GM21825 (cell line): ENCODE measurements at regions not wholly inside any gene's neighbourhood (a gene's known extent, or its start where the extent isn't known, plus 50 kb on each side); places are given as distances from the start of the nearest gene placed in this dataset.

Experiments
- ATAC-seq: cut with Tn5 transposase; IDR thresholded peaks from one replicate; pipeline ENCODE4 v1.9.1; 2021; ENCODE audit warnings: mild to moderate bottlenecking, moderate library complexity; ENCODE audit not compliant: unreplicated experiment

DNA sequence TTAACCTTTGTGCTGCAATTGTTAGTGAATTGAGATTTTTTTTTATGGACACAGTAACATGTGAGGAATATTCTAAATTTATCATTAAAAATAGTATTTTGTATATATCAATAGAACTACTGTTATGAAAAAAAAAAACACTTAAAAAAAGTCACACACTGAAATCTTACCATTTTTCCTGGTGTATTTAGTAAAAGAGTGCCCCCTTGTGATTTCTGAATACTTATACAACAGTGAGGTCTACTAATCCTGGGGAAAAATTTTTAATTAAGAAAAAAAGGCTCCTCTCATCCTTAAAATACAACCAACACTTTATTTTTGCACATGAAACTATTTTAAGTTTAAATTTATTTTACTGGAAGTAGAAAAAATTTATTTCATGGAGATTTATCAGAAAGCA lies 56.4 kb upstream of the SPOCK3 start:
- ATAC-seq = no peak

DNA sequence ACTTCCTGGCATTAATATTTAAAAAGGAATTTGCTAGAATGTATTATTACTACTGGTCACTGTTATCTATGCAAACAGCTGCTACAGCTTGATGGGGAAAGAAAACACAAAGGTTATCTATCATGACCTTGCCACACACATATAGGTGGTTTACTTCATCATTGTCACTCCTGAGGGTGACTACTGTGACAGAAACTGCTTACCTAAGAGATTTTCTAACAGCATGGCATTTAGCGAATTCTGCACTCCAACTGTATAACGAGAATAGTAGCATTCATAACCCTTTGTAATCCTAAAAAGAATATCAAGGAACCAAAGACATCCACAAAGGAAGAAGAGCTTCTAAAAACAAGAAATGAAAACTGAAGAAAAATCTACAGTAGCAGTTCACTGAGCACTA lies 74.6 kb upstream of the SPOCK3 start:
- no peak for ATAC-seq

DNA sequence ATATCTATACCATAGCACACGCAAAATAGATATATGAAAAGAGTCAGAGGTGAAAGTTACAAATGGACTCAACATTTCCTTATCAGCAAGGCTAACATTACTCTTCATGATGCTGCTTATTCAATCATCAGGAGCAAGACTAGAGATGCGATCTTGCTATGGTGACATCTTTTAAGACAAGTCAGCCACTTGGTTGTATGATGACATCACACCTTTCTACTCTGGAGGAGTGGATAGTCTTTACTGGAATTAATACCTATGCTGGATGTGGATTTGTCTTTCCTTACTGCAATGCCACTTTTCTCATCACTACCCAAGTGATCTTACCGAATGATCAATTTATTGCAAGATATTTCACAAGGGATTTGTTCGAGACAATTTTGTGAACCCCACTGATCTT lies 87.0 kb upstream of the SPOCK3 start:
- no peak for ATAC-seq

DNA sequence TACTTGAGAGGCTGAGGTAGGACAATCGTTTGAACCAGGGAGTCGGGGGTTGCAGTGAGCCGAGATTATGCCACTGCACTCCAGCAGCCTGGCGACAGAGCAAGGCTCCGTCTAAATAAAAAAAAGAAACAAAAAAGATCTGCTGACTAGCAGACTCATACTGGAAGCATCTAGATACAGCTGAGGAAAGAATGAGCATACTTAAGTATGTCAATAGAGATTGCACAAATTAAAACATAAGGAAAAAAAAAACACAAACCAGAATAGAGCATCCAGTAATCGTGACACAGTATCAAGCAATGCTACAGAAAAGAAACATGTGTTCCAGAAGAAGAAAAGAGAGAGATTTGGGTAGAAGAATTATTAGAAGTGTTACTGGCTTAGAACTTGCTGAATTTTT lies 105.5 kb upstream of the SPOCK3 start:
- no peak for ATAC-seq

DNA sequence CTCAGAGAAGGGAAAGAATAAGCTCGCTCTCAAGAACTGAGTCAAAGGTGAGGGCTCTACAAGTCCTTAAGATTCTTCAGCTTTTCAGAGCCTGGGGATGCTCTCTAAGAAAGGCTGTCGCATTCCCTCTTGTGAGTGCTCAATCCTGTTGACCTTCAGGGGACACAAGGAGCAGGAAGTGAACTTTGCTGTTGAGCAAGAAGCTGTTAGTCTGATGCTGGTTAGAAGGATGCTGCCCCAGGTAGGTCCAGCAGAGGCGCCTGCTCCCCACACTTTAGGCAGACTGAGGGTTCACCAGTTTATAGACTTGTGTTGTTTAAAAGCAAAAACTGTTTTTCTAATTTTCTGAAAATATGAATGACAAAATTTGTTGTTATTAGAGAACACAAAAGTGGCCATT lies 125.4 kb upstream of the SPOCK3 start:
- no peak for ATAC-seq

DNA sequence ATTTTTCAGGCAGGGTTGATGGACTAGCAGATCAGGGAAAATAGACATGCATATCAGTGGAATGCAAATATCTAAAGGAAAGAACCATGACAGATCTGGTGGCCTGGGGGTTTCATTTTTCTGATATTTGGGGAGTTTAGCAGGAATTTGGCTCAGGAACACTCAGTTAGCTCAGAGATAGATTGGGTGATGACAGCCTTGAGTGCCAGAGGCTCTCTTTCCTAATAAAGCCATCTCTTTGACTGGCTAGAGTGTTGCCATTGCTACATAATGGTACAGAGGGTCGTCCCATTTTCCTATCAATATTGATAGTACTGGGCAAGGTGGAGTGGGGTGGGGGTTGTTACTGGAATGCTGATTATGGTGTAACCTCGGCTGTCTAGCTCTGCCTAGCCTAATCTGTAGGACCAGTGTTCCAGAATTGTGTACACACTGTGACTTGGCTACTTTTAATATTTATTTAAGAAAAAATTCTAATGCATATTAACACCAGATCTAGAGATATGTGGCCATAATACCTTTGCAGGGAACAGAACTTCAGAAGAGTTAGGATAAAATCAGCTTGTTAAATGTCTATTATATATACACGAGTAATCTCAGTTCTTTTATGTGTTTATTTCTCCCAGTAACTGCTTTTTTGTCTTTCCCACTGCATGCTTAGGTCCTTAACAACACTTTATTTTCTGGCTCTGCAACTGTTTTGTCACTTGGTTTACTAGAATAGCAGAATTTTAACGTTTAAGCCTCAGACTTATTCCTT lies 145.0 kb upstream of the SPOCK3 start:
- ATAC-seq = no peak

DNA sequence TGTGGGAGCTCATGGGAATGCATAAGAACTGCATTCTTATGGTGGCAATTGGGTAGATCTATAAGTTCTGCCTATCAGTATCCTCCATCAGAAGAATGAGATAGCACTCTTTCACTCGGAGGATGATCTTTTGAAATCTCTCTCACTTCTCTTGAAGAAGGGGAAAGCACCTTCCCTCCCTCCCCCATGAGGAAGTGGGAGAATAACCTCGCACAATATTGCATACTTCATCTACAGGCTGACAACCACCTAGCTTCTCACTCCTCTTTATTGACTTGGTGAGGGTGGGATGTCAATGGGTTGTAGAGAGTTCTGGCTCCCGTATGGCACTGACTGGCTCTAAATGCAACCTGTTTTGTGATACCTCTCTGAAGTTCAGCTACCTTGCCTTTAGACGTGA lies 146.7 kb upstream of the SPOCK3 start:
- no peak for ATAC-seq

DNA sequence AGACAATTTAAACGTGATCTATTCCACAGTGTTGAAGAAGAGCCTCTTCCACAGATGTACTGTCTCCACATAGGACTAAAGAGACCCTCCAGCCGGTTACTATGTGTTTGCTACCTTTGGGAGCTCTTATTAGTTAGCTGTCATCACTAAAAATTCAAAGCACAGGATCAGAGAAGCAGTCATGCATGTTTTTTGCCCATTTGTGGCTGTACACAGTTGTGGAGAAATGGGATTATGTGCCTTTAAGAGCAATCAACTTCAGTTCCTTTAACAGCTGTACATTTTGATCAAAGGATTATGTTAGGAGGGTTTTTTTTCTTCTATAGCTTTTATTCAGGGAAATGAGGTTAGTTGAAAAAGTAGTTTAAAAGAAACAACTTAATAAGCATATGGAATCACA lies 149.0 kb upstream of the SPOCK3 start:
- ATAC-seq = no peak

DNA sequence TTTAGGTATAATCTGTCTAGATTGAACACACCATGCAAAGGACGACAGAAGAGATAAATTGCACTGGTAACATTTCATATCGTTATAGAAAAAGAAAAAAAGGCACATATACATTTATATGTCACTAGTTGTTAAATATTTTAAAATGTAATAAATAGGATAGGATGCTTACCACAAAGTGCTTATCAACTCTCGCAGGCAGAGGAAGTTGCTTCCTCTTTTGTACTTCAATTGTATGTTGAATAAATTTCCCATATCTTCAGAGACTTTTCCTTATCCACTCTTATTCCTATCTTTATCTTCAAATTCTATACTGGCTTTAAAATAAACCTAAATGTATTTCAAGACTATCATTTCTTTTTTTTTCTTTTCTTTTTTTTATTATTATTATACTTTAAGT lies 163.3 kb upstream of the SPOCK3 start:
- ATAC-seq = no peak

DNA sequence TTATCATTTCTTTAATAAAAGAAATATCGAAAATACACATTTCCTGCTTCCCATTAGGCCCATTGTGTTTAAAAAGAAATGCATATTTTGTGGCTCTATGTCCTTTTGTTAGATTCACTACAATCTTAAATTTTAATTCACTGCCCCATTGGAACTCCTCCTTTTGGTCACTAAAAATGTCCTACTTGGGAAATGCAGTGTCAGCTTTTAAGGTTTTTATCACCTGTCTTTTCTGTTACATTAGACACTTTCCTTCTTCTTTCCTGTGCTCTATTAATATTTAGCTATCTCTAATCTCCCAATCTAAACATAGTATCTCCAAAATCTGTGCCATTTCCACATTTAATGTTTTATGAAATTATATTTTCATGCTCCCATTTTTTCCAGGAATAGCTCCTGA lies 164.9 kb upstream of the SPOCK3 start:
- no peak for ATAC-seq

DNA sequence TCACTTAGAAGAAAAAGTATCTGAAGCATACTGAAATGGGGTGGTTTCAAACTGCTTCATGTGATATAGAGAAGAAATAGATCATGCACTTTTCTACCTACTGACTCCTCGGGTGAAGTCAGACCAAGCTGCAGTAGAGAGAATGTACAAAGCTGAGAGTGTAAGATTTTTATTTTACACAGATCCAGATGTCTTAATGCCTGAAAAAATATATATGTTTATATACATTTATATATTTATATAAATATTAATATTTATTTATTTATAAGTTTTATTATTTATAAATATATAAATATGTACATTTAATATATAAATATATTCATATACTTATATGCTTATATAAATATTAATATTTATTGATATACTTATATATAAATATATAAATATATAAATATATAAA lies 171.9 kb upstream of the SPOCK3 start:
- ATAC-seq = no peak

DNA sequence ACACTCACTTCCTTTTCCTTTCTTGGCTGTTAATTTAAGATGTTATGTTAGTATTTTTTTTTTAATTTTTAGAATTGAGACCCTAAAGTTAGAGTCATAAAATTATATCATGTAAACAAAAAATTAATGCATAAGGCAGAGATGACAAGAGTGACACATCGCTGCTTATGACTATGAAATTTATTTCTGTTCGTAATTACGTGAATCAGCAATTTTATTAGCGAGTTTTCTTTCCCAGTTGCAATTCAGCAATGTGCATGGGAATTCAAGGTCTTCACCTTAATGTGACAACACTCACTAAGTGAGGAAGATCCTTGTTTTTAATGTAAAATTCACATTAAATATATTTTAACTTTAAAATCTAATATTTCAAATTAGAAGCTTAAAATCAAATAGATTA lies 181.2 kb upstream of the SPOCK3 start:
- ATAC-seq = no peak

DNA sequence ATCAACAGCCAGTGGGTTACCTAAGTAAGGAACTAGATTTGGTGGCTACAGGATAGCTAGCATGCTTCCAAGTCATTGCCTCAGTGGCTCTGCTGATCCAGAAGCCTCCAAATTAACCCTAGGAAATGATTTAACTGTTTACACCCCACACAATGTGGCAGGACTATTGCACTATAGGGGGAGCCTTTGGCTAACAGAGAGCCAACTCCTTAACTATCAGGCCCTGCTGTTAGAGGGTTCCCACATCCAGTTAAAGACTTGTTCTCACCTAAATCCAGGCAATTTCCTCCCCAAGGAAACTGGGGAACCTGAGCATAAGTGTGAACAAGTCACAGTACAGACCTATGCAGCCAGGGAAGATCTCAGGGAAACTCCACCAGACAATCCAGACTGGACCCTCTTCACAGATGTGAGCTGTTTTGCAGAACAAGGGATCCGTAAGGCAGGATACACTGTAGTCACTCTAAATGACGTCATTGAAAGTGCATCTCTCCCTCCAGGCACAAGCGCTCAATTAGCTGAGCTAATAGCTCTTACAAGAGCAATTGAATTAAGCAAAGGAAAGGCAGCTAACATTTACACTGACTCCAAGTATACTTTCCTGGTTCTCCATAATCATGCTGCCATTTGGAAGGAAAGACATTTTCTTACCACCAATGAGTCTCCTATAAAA lies 185.3 kb upstream of the SPOCK3 start:
- ATAC-seq = no peak

DNA sequence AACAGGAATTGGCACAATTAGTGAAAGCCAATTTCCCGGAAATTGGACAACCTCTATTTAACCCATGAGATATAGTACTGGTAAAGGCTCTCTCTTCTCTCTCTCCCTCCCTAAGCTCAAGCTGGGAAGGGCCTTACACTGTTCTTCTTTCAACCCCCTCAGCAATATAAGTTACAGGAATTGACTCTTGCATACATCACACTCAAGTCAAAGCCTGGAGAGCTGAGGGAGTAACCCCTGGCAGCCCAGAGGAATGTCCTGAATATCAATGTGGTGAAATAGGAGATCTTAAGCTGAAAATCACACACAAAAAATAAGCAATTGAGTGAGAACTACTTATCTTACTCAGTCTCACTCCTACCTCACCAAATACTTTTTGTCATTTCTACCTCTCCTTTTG lies 186.9 kb upstream of the SPOCK3 start:
- ATAC-seq = no peak

DNA sequence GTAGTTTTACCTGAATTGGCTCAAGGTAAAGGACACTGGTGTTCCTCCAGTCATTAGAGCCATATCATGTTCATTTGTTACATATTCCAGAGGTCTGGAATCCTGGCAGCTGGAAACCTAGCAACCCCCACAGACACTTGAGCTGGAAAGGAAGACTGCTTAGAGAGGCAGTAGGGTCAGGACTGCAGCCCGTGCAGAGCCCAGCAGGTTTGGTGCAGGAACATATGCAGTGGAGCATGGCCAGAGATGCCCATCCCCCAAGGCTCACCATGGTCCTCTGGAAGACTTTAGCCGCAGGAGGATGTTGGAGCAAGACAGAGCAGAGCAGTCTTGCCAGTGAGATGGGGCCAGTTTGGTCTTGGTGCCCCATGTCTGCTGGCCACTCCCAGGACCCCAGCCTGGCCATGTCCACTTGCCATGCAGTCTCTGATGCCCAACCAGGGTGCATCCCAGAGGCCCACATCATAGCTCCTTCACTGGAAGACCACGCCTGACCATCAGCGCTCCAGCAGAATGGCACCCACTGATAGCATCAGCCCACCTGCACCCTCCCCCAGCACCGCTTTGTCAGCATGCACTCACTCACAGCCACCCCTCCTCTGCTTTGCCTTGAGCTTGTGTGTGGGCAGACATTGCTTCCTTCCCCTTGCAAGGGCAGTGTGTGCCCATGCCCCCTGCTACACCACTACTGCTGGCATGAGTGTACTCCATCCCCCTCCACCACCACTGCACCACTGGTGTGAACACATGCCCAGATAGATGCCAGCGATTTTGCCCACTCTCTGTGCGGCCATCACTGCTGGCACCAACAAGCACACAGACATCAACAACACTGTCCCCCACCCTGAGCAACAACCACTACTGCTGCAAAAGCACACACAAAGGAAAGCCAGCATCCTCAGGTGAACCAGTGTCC lies 190.3 kb upstream of the SPOCK3 start:
- no peak for ATAC-seq

DNA sequence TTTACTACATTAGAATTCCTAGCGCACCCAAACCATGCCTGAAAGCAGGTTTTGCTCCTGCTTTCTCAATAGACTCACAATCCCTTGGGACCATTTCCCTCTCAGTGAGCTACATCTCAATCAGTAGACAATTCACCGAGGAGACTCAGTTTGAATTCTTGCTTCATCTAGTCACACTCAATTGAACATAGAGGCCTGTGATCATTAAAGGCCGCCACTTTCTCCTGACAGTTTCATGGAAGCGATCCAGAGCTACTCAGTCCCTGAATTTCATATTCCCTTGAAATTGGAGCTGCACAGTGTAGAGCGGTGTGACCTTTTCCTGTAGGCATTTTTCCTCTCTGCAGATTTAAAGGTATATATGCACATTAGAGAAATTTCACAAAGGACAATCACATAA lies 193.9 kb upstream of the SPOCK3 start:
- ATAC-seq = no peak

DNA sequence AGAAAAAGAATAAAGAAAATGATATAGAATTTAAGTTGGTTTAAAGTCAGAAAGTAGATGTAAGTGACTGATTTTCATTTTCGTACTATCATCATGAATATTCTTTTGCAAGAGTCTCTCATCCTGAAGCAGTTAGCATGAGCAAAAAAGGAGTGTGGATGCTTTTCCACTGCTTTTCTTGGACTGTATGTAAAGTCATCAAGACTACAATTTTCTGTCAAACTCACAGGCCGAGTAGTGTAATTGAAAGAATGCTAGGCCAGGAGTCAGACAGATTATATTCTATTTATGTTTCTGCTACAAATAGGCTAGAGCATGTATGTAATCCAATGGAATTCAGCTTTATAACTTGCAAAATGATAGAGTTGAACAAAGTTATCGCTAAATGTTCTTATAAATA lies 197.1 kb upstream of the SPOCK3 start:
- no peak for ATAC-seq

DNA sequence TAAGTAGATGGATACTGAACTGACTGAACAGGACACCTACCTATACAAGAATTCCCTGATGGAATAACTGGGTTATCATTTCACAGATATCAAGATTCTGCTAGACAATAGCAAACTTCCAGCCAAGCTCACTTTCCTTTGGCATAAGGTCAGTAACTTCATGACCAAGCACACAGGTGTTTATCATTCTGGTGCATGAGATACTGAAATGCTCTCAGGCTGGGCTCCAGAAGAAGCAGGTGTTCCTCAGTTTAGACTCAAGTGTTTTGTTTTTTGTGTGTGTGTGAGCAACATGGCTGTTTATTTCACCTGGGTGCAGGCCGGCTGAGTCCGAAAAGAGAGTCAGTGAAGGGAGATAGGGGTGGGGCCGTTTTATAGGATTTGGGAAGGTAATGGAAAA lies 201.5 kb upstream of the SPOCK3 start:
- ATAC-seq = no peak

DNA sequence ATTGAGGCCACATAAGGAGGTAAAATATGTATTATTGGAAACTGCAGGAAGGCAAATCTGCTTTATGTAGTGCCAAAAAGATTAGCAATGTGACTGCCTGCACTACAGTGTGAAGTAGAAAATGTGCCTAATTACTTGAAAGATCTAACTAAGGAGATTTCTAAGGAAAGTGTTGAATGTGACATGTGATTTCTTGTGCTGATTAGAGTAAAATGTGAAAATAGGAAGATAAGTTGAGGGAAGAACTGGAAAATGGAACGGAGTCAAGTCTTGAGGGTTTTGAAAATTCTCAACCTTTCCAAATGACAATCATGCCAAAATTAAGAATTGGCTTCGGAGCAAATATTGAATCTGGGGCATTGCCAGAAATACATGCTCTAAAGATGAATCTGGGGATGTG lies 209.5 kb upstream of the SPOCK3 start:
- no peak for ATAC-seq

DNA sequence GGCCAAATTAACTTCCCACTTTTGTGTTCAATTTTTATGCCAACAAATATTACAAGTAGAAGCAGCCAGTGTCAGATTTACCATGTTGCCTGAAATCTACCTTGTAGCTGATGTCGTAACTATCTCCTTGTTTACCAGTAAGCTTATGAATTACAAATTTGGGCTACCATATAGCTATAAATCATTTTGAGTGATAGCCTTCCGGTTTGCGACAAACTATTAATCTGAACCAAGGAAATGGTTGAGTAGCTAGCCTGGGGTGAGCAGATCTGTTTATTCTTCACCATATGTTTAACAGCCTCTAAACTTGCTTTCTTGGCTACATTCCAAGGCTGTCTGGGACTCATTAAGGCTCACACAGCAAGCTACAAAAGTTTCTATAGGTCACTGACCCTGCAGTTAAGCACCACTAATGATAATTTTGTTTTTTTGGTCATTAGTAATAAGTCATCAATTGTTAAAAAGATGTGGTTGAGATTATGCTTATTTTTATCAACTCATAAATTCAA lies 218.7 kb upstream of the SPOCK3 start:
- no peak for ATAC-seq

DNA sequence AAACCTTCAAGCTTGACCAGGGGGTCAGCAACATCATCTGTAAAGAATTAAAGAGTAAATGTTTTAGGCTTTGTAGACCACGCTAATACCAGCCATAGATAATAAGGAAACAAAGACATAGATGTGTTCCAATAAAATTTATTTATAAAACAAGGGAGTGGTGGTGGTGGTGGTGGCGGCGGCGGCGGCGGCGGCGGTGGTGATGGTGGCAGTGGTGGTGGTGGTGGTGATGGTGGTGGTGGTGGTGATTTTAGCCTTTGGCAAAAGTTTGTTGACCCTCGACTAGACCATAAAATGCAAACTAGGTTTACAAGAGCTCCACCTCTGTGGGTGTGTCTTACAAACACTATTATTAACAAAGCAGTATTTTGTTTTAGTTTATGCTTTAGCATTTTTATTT lies 222.3 kb upstream of the SPOCK3 start:
- no peak for ATAC-seq

DNA sequence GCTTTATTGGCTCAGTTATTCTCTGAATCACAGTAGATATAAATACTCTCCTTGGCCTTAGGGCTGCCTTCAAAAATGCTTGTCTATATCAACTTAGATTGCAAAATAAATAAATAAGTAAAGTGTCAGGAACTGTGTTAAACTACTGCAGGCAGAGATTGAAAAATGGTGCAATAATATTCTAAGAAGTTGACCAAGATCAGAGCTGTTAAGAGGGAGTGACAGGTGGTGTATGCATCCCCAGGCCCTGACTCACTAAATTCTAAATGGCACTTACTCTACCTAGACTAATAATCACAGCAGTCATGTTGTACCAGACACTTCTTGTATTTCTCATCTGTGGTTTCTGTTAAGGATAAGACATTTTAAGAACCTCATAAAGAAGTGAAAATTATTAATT lies 235.1 kb upstream of the SPOCK3 start:
- ATAC-seq = no peak
